HCT116 (cell line): ENCODE measurements at regions not wholly inside any gene's neighbourhood (a gene's known extent, or its start where the extent isn't known, plus 50 kb on each side); places are given as distances from the start of the nearest gene placed in this dataset.

Experiments used
- ATAC-seq: fragments of 200-7000 bp; cut with Tn5 transposase; 2 replicates; pipeline ENCODE4 v1.9.1; 2020; ENCODE audit warnings: mild to moderate bottlenecking, moderate library complexity
- BruUV-seq: library from RNA; stranded (reverse); fragments of 400-500 nt; replicated peaks from 2 replicates; lab custom pipeline; 2021; lab: Mats Ljungman, UMichigan
- CTCF ChIA-PET: fragments of 300-600 bp; sonication (Branson Sonifier 250); formaldehyde crosslinking; loops from one replicate; lab custom pipeline; 2021; ENCODE audit warnings: antibody characterized with exemption; lab: Charles Lee
- POLR2A ChIA-PET: fragments of 300-600, 350-600 bp; sonication (Branson Sonifier 250); formaldehyde crosslinking; loops from one replicate; lab custom pipeline; 2021; ENCODE audit warnings: antibody characterized with exemption; lab: Charles Lee
- RAD21 ChIA-PET, 2 experiments: fragments of 300-600 bp; sonication (Branson Sonifier 250); formaldehyde crosslinking; loops; one replicate each; lab custom pipeline; 2023; ENCODE audit warnings: low total read pairs in 2 of 2; ENCODE audit not compliant: uncharacterized antibody in 2 of 2, unreplicated experiment in 2 of 2, low non-redundant PET in 1 of 2; lab: Charles Lee
- DNase-seq: peaks from one replicate; pipeline ENCODE4 v3.0.0-alpha.2; 2010; ENCODE audit warnings: low read depth, low spot score
- H2AFZ ChIP-seq: fragments of 200-600 bp; shearing (Covaris generic), sonication (generic); 2 replicates; pipeline ENCODE4 v1.6.1; 2017; ENCODE audit warnings: low read depth, mixed run types, mixed read lengths, antibody characterized with exemption, low read length; ENCODE audit not compliant: poor library complexity, severe bottlenecking
- H3K27ac ChIP-seq: 2 replicates; pipeline ENCODE4 v1.5.1; 2012; ENCODE audit warnings: low read depth, low read length
- H3K27me3 ChIP-seq: fragments of 200-600 bp; sonication (generic); 2 replicates; pipeline ENCODE4 v1.6.1; 2016; ENCODE audit warnings: mixed run types, low read length, mixed read lengths; ENCODE audit not compliant: insufficient read depth
- H3K36me3 ChIP-seq, 2 experiments: fragments of 200-500 bp in 1 of 2; fragments of 200-600 bp in 1 of 2; sonication (Bioruptor generic) in 1 of 2; sonication (generic) in 1 of 2; 2 replicates each; pipeline versions ENCODE4 v1.5.1 to v1.6.1; 2014 to 2016; ENCODE audit warnings: low read length in 2 of 2, inconsistent platforms in 1 of 2, mixed read lengths in 1 of 2, mixed run types in 1 of 2; ENCODE audit not compliant: insufficient read depth in 2 of 2, control insufficient read depth in 1 of 2
- H3K4me1 ChIP-seq, 2 experiments: fragments of 200-600 bp in 1 of 2; sonication (generic) in 1 of 2; 2 replicates each; pipeline versions ENCODE4 v1.5.1 to v1.6.1; 2012 to 2017; ENCODE audit warnings: low read length in 2 of 2, inconsistent platforms in 1 of 2, mild to moderate bottlenecking in 1 of 2, mixed read lengths in 1 of 2, mixed run types in 1 of 2, moderate library complexity in 1 of 2; ENCODE audit not compliant: insufficient read depth in 2 of 2, control insufficient read depth in 1 of 2
- H3K4me2 ChIP-seq: fragments of 200-600 bp; sonication (generic); 2 replicates; pipeline ENCODE4 v1.6.1; 2017; ENCODE audit warnings: mixed run types, low read length, mixed read lengths
- H3K4me3 ChIP-seq, 2 experiments: fragments of 200-600 bp in 1 of 2; sonication (generic) in 1 of 2; replicated peaks in 1 of 2; 2 replicates each; pipeline ENCODE4 v1.5.1; 2011 to 2016; ENCODE audit warnings: low read length in 2 of 2, control low read depth in 1 of 2, low read depth in 1 of 2, mild to moderate bottlenecking in 1 of 2, mixed read lengths in 1 of 2, mixed run types in 1 of 2
- H3K79me2 ChIP-seq: fragments of 200-600 bp; sonication (generic); 2 replicates; pipeline ENCODE4 v1.6.1; 2017; ENCODE audit warnings: mild to moderate bottlenecking, mixed run types, low read length, moderate library complexity, mixed read lengths; ENCODE audit not compliant: insufficient read depth
- H3K9ac ChIP-seq: fragments of 200-600 bp; sonication (generic); 2 replicates; pipeline ENCODE4 v1.6.1; 2016; ENCODE audit warnings: low read length, mixed read lengths
- H3K9me2 ChIP-seq: fragments of 200-600 bp; sonication (generic), shearing (Covaris generic); 2 replicates; pipeline ENCODE4 v1.6.1; 2017; ENCODE audit warnings: mixed run types, mild to moderate bottlenecking, moderate library complexity; ENCODE audit not compliant: insufficient read depth
- H3K9me3 ChIP-seq, 2 experiments: fragments of 200-500 bp in 1 of 2; fragments of 200-600 bp in 1 of 2; sonication (Bioruptor generic) in 1 of 2; sonication (generic) in 1 of 2; 2 replicates each; pipeline ENCODE4 v1.6.1; 2014 to 2017; ENCODE audit warnings: low read length in 2 of 2, mixed read lengths in 2 of 2, inconsistent platforms in 1 of 2, low read depth in 1 of 2, mild to moderate bottlenecking in 1 of 2, mixed run types in 1 of 2, moderate library complexity in 1 of 2; ENCODE audit not compliant: control insufficient read depth in 1 of 2, insufficient read depth in 1 of 2
- H4K20me1 ChIP-seq: fragments of 200-600 bp; sonication (generic), shearing (Covaris generic); 2 replicates; pipeline ENCODE4 v1.6.1; 2017; ENCODE audit warnings: mixed run types, mild to moderate bottlenecking, moderate library complexity; ENCODE audit not compliant: insufficient read depth
- CBX3 ChIP-seq: IDR thresholded peaks from 2 replicates; pipeline ENCODE4 v1.6.1; 2012; ENCODE audit warnings: low read depth
- CEBPB ChIP-seq: IDR thresholded peaks from 2 replicates; pipeline ENCODE4 v1.6.1; 2012; ENCODE audit warnings: low read depth
- EGR1 ChIP-seq: IDR thresholded peaks from 2 replicates; pipeline ENCODE4 v1.6.1; 2012; ENCODE audit warnings: low read depth
- ELF1 ChIP-seq: IDR thresholded peaks from 2 replicates; pipeline ENCODE4 v1.6.1; 2012; ENCODE audit warnings: low read depth, borderline replicate concordance
- EZH2phosphoT487 ChIP-seq: fragments of 200-600 bp; IDR thresholded peaks from 2 replicates; pipeline ENCODE4 v1.6.1; 2018; ENCODE audit warnings: antibody characterized with exemption, borderline replicate concordance
- FOSL1 ChIP-seq: IDR thresholded peaks from 2 replicates; pipeline ENCODE4 v1.6.1; 2012; ENCODE audit warnings: low read depth
- JUND ChIP-seq: IDR thresholded peaks from 2 replicates; pipeline ENCODE4 v1.6.1; 2012
- RAD21 ChIP-seq: IDR thresholded peaks from 2 replicates; pipeline ENCODE4 v1.6.1; 2012; ENCODE audit warnings: low read depth, mild to moderate bottlenecking
- SIN3A ChIP-seq: IDR thresholded peaks from 2 replicates; pipeline ENCODE4 v1.6.1; 2012; ENCODE audit warnings: low read depth
- SP1 ChIP-seq: IDR thresholded peaks from 2 replicates; pipeline ENCODE4 v1.6.1; 2012; ENCODE audit warnings: low read depth
- TCF7L2 ChIP-seq: IDR thresholded peaks from 2 replicates; pipeline ENCODE4 v1.7.0; 2011; ENCODE audit warnings: borderline replicate concordance, inconsistent platforms; ENCODE audit not compliant: insufficient read depth, insufficient read length; ENCODE audit errors: extremely low read depth
- ZFX ChIP-seq: fragments of 450-650 bp; IDR thresholded peaks from 2 replicates; pipeline ENCODE4 v1.6.1; 2017
- ZNF274 ChIP-seq: fragments of 200-500 bp; sonication (Bioruptor generic); IDR thresholded peaks from 2 replicates; pipeline ENCODE4 v1.6.1; 2014; ENCODE audit warnings: mild to moderate bottlenecking, low read depth, low read length, inconsistent platforms
- intact Hi-C: fragments of 100-400 bp; cut with micrococcal nuclease; formaldehyde crosslinking; loops from 2 replicates; pipeline ENCODE4 v1.10.0; 2022
- TF ChIP-seq, protein P1 (sequence below): IDR thresholded peaks from 2 replicates; pipeline ENCODE4 v1.6.1; 2012
- TF ChIP-seq, protein P2 (sequence below), 3 experiments: fragments of 200-600 bp in 1 of 3; sonication (generic) in 1 of 3; IDR thresholded peaks in 2 of 3; conservative IDR thresholded peaks in 1 of 3; 2 replicates each; pipeline ENCODE4 v1.5.1; 2012 to 2017; ENCODE audit warnings: low read depth in 2 of 3, low read length in 2 of 3, antibody characterized with exemption in 1 of 3, borderline replicate concordance in 1 of 3, control low read depth in 1 of 3, mild to moderate bottlenecking in 1 of 3, mixed read lengths in 1 of 3, mixed run types in 1 of 3, moderate library complexity in 1 of 3; ENCODE audit not compliant: insufficient read depth in 1 of 3
- TF ChIP-seq, protein P3 (sequence below): IDR thresholded peaks from 2 replicates; pipeline ENCODE4 v1.6.1; 2012

DNA sequence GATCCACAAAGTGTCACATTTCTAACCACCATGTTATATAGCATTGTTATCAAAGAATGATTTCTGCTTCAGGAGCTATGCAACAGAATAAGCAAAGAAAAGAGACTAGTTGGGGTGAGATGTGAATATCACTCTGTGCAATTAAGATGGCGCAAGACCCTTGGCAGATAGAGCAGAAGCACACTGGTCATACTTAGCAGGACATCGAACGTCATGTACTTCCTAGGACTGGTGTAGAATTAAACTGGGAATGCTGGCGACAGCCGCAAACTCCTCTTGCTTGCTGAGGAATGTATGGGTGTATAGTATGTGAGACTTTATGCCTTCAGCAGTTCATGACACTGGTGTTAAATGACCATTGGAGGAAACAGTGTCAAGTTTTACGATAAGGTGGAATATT is 207.0 kb downstream of the LRRC70 start:
- ChIA-PET CTCF (no interaction called here), RAD21 (no interaction called here), POLR2A (no interaction called here)
- Histone ChIP-seq H3K79me2 (no peaks in the 10 kb centered on the region), H3K4me1 (no peaks in the 10 kb centered on the region), H3K9me3 (no peaks in the 10 kb centered on the region), H3K9me2 (no peaks in the 10 kb centered on the region), H2AFZ (no peak overlapping the region), H3K4me3 (no peak overlapping the region), H3K9ac (no peak overlapping the region), H3K36me3 (no peaks in the 10 kb centered on the region), H3K27ac (no peak overlapping the region), H3K4me2 (no peak overlapping the region), H3K27me3 (no peaks in the 10 kb centered on the region), H4K20me1 (no peaks in the 10 kb centered on the region)
- intact Hi-C loops, result no loop called here
- DNase-seq (no peak), ATAC-seq (no peak)
- no peak for TF ChIP-seq TCF7L2
- TF ChIP-seq SIN3A, result no peak
- TF ChIP-seq EGR1, result no peak
- TF ChIP-seq CEBPB, result no peak
- TF ChIP-seq FOSL1, result no peak
- TF ChIP-seq, protein P1, sequence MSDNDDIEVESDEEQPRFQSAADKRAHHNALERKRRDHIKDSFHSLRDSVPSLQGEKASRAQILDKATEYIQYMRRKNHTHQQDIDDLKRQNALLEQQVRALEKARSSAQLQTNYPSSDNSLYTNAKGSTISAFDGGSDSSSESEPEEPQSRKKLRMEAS, result no peak
- no peak for TF ChIP-seq CBX3
- BruUV-seq, result no TSS peak

DNA sequence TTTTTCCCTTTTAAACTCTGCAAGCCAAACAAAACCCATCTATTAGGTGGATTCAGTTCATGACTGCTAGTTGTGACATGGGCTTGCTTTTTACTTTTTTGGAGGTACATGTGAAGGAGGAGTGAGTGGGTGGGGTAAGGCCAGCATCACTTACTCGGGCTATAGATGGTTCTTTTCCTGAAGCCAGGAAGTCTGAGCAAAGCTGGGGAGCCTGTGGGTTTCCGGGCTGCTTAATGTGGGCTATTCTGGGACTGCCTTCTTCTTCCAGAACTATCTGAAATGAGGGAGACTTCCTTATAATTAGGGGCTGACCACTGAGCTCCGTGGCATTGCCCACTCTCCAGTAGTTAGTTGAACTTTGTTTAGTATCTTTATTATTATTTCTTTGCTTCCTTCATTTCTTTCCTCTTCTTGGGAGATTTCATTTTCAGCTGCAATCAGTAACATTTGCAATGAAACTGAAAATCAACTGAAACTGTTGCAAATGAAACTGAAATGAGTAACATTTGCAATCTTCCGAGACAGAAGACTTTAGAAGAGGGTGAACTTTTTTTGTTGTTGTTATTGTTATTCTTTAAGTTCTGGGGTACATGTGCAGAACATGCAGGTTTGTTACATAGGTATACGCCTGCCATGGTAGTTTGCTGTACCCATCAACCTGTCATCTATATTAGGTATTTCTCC is 204.9 kb downstream of the LRRC70 start:
- no peaks in the 10 kb centered on the region for H3K79me2 ChIP-seq
- ATAC-seq (no peak), DNase-seq (no peak)
- no peaks in the 10 kb centered on the region for H3K9me3 ChIP-seq
- H2AFZ ChIP-seq, result no peak overlapping the region
- ChIA-PET POLR2A (no interaction called here), RAD21 (no interaction called here), CTCF (no interaction called here)
- TF ChIP-seq ZNF274, result no peak
- TF ChIP-seq EZH2phosphoT487, result no peak
- no peak for TF ChIP-seq ZFX
- TF ChIP-seq CEBPB, result no peak
- TF ChIP-seq JUND, result no peak
- TF ChIP-seq, protein P2, sequence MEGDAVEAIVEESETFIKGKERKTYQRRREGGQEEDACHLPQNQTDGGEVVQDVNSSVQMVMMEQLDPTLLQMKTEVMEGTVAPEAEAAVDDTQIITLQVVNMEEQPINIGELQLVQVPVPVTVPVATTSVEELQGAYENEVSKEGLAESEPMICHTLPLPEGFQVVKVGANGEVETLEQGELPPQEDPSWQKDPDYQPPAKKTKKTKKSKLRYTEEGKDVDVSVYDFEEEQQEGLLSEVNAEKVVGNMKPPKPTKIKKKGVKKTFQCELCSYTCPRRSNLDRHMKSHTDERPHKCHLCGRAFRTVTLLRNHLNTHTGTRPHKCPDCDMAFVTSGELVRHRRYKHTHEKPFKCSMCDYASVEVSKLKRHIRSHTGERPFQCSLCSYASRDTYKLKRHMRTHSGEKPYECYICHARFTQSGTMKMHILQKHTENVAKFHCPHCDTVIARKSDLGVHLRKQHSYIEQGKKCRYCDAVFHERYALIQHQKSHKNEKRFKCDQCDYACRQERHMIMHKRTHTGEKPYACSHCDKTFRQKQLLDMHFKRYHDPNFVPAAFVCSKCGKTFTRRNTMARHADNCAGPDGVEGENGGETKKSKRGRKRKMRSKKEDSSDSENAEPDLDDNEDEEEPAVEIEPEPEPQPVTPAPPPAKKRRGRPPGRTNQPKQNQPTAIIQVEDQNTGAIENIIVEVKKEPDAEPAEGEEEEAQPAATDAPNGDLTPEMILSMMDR (IDR thresholded peaks at IDR 0.05 in 2 of 3, conservative IDR thresholded peaks at IDR 0.05 in 1 of 3; ENCODE audit: borderline replicate concordance in 1 of 3, insufficient read depth in 1 of 3, low read depth in 2 of 3, low read length in 2 of 3), result no peak
- TF ChIP-seq RAD21, result no peak
- TF ChIP-seq, protein P3, sequence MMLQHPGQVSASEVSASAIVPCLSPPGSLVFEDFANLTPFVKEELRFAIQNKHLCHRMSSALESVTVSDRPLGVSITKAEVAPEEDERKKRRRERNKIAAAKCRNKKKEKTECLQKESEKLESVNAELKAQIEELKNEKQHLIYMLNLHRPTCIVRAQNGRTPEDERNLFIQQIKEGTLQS, result no peak
- TF ChIP-seq ELF1, result no peak
- no peak for TF ChIP-seq SP1
- intact Hi-C loops, result no loop called here
- no peaks in the 10 kb centered on the region for H3K9me2 ChIP-seq
- no peaks in the 10 kb centered on the region for H3K27me3 ChIP-seq
- no TSS peak for BruUV-seq
- H3K4me3 ChIP-seq, result no peak overlapping the region
- no peak overlapping the region for H3K4me2 ChIP-seq
- H3K27ac ChIP-seq, result no peak overlapping the region
- H4K20me1 ChIP-seq, result no peaks in the 10 kb centered on the region
- no peaks in the 10 kb centered on the region for H3K36me3 ChIP-seq
- no peaks in the 10 kb centered on the region for H3K4me1 ChIP-seq
- no peak overlapping the region for H3K9ac ChIP-seq
